ENCODE measurements at regions not wholly inside any gene's neighbourhood (a gene's known extent, or its start where the extent isn't known, plus 50 kb on each side); places are given as distances from the start of the nearest gene placed in this dataset.

DNA sequence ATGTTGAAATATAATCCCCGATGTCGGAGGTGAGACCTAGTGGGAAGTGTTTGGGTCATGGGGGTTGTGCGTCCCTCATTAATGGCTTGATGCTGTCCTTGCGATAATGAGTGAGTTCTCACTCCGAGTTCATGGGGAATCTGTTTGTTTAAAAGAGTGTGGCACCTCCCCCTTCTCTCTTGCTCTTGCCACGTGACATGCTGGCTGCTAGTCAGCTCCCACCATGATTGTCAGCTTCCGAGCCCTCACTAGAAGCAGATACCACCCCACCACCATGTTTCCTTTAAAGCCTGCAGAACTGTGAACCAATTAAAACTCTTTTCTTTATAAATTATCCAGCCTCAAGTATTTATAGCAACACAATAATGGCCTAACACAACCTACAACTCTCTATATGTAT lies 166.3 kb upstream of the MBNL1 start:
- CTCF ChIA-PET (ENCODE audit: partially characterized antibody), result interaction anchor here (0.5 kb wide), 1 partner anchor 18 kb away, joined by 4 read pairs; no protein-coding TSS in a partner anchor
- no peak overlapping the region for H4K91ac ChIP-seq (replicated peaks; ENCODE audit: insufficient read length, low read length)

More for the DNA sequence above, 166.3 kb upstream of the MBNL1 start:
- Histone ChIP-seq H3K18ac (ENCODE audit: extremely low read depth, low read length) (no peak overlapping the region), H4K20me1 (replicated peaks in 1 of 2; ENCODE audit: control insufficient read depth in 1 of 2, insufficient read depth in 2 of 2, low read length in 2 of 2) (no peaks in the 10 kb centered on the region), H4K8ac (ENCODE audit: extremely low read depth, insufficient read depth, low read length) (no peak overlapping the region), H2BK5ac (ENCODE audit: low read depth, low read length) (no peak overlapping the region), H3K27ac (ENCODE audit: low read depth, low read length) (no peak overlapping the region), H3K4me1 (replicated peaks in 1 of 4; ENCODE audit: control insufficient read depth in 3 of 4, insufficient read depth in 4 of 4, low read length in 3 of 4) (no peaks in the 10 kb centered on the region), H2BK12ac (ENCODE audit: low read depth, low read length) (no peak overlapping the region), H2BK20ac (ENCODE audit: low read length) (no peak overlapping the region), H3K4ac (replicated peaks; ENCODE audit: insufficient read length, low read depth, low read length) (no peak overlapping the region), H3K9me3 (ENCODE audit: insufficient read depth in 2 of 2, low read depth in 1 of 2, low read length in 1 of 2) (no peaks in the 10 kb centered on the region; a peak in 1 of 4 replicates), H3K27me3 (replicated peaks in 1 of 4; ENCODE audit: control insufficient read depth in 3 of 4, extremely low read depth in 1 of 4, insufficient read depth in 3 of 4, low read length in 3 of 4) (no peaks in the 10 kb centered on the region), H4K5ac (ENCODE audit: insufficient read length, low read depth, low read length) (no peak overlapping the region), H3K56ac (replicated peaks; ENCODE audit: insufficient read length, low read depth, low read length) (no peak overlapping the region), H2AFZ (ENCODE audit: low read length) (no peak overlapping the region), H3K79me2 (ENCODE audit: control insufficient read depth in 1 of 2, insufficient read depth in 2 of 2, low read length in 2 of 2) (no peaks in the 10 kb centered on the region), H2BK120ac (replicated peaks; ENCODE audit: low read depth, low read length) (no peak overlapping the region), H3K9ac (replicated peaks in 1 of 4; ENCODE audit: extremely low read depth in 1 of 4, low read depth in 3 of 4, low read length in 3 of 4) (no peak overlapping the region), H2BK15ac (ENCODE audit: low read length) (no peak overlapping the region), H3K23ac (ENCODE audit: insufficient read length) (no peak overlapping the region), H3K4me2 (ENCODE audit: insufficient read depth in 1 of 2, low read depth in 2 of 2, low read length in 2 of 2) (no peak overlapping the region), H3K36me3 (ENCODE audit: control insufficient read depth in 2 of 4, insufficient read depth in 4 of 4, low read length in 3 of 4) (no peaks in the 10 kb centered on the region), H3K79me1 (ENCODE audit: low read depth, low read length) (no peaks in the 10 kb centered on the region), H3K4me3 (ENCODE audit: extremely low read depth in 1 of 4, insufficient read depth in 2 of 4, low read depth in 3 of 4, low read length in 4 of 4) (no peak overlapping the region), H3K23me2 (ENCODE audit: low read depth, low read length) (no peaks in the 10 kb centered on the region), H2AK5ac (ENCODE audit: low read depth, low read length) (no peak overlapping the region), H3K14ac (ENCODE audit: insufficient read length) (no peak overlapping the region)
- 98% methylated on average over 7 of the region's 7 CpGs; no CpG with 5 or more reads in 1 of the 2 experiments for WGBS, 2 experiments (ENCODE audit: extremely low coverage in 1 of 2, insufficient coverage in 1 of 2, insufficient read length in 1 of 2, insufficient replicate concordance in 2 of 2, low coverage in 1 of 2, low lambda C conversion rate in 2 of 2, missing lambda C conversion rate in 1 of 2)
- TF ChIP-seq KDM4A (IDR thresholded peaks at IDR 0.05; ENCODE audit: low read depth, low read length, severe bottlenecking) (no peak), BRCA1 (IDR thresholded peaks at IDR 0.05; ENCODE audit: low read depth, low read length) (no peak), KDM1A (IDR thresholded peaks at IDR 0.05; ENCODE audit: borderline replicate concordance, low read length) (no peak), CBX8 (IDR thresholded peaks at IDR 0.05; ENCODE audit: borderline replicate concordance, low read depth, low read length) (no peak), NRF1 (IDR thresholded peaks at IDR 0.05; ENCODE audit: low read depth, low read length) (no peak), TAF7 (optimal IDR thresholded peaks at IDR 0.05; ENCODE audit: borderline replicate concordance, low read depth, low read length) (no peak), ASH2L (IDR thresholded peaks at IDR 0.05; ENCODE audit: low read length) (no peak), EP300 (IDR thresholded peaks at IDR 0.05; ENCODE audit: borderline replicate concordance in 1 of 2, low read depth in 2 of 2, low read length in 2 of 2) (no peak), SRF (IDR thresholded peaks at IDR 0.05; ENCODE audit: low read depth, low read length) (no peak), JUN (IDR thresholded peaks at IDR 0.05; ENCODE audit: low read depth, low read length) (no peak), RXRA (IDR thresholded peaks at IDR 0.05; ENCODE audit: insufficient read depth, low read depth, low read length) (no peak)
- TF ChIP-seq, protein P1, sequence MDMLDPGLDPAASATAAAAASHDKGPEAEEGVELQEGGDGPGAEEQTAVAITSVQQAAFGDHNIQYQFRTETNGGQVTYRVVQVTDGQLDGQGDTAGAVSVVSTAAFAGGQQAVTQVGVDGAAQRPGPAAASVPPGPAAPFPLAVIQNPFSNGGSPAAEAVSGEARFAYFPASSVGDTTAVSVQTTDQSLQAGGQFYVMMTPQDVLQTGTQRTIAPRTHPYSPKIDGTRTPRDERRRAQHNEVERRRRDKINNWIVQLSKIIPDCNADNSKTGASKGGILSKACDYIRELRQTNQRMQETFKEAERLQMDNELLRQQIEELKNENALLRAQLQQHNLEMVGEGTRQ (IDR thresholded peaks at IDR 0.05; ENCODE audit: low read length), result no peak
- DNase-seq (ENCODE audit: low read depth in 1 of 2, low spot score in 2 of 2) (no peak), FAIRE-seq (no peak)
- POLR2A ChIA-PET (ENCODE audit: partially characterized antibody), result no interaction called here
